ENCODE measurements at regions not wholly inside any gene's neighbourhood (a gene's known extent, or its start where the extent isn't known, plus 50 kb on each side); places are given as distances from the start of the nearest gene placed in this dataset.
"Not testable (repeated sequence)": the region's sequence is repeated elsewhere in the genome, so short reads cannot be mapped to it uniquely, and the experiment has no call there.

- POLR2A ChIA-PET: no interaction called here
- peaks cover 2% of the 10 kb centered on the region for H3K9me3 ChIP-seq
These were observed 583.1 kb downstream of the TFAP2A start for GRCh38 chr6:9831783-9832182.

DNA sequence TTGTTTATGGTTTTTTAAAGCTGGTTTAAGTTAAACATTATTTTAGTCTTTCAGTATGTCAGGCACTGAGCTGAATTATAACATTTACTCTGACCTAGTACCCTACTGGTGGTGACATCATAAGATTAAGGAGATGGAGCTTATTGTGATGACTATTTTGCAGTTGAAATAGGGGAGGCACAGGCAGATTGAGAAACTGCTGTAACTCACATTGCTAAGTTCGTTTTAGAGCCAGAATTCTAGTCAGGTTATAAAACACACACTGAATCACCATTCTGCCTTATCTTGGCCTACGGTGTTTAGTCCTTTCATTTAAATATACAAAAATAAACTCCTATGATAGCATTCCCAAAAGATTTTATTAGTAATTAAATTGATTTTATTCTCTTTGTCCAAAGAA, 584.1 kb downstream of the TFAP2A start:
- H3K27ac ChIP-seq (ENCODE audit: low read length): no peak overlapping the region
- H3K36me3 ChIP-seq (ENCODE audit: control insufficient read depth in 2 of 2, extremely low read depth in 1 of 2, insufficient read depth in 1 of 2, low read length in 1 of 2): no peaks in the 10 kb centered on the region
- H3K9me3 Mint-ChIP-seq: peaks cover 6 to 28% (median 9%) of the 10 kb centered on the region in 3 donors
- H3K27ac Mint-ChIP-seq: no peak overlapping the region
- no peak overlapping the region for H3K4me3 Mint-ChIP-seq
- ChIA-PET POLR2A (no interaction called here), CTCF (no interaction called here)
- DNase-seq (no peak), ATAC-seq (replicated peaks in 1 of 4) (no peak)
- H3K4me1 Mint-ChIP-seq: no peaks in the 10 kb centered on the region
- H3K4me1 ChIP-seq (ENCODE audit: control insufficient read depth in 1 of 2, extremely low read depth in 1 of 2, insufficient read depth in 2 of 2, low read length in 2 of 2): no peaks in the 10 kb centered on the region
- H3K27me3 Mint-ChIP-seq: no peaks in the 10 kb centered on the region
- H3K27me3 ChIP-seq (replicated peaks in 1 of 2; ENCODE audit: control insufficient read depth in 2 of 2, extremely low read depth in 1 of 2, insufficient read depth in 2 of 2, low read length in 1 of 2): no peaks in the 10 kb centered on the region
- H3K9me3 ChIP-seq: no peaks in the 10 kb centered on the region
- no peak overlapping the region for H3K4me3 ChIP-seq (ENCODE audit: control insufficient read depth in 1 of 2, extremely low read depth in 1 of 2, low read length in 1 of 2)
- WGBS (ENCODE audit: insufficient coverage): no CpG with 5 or more reads among the region's 2 CpGs
- no peaks in the 10 kb centered on the region for H3K36me3 Mint-ChIP-seq

More at GRCh38 chr6:9831783-9832182, 583.1 kb downstream of the TFAP2A start:
- no peak overlapping the region for H3K4me3 ChIP-seq (ENCODE audit: control insufficient read depth in 1 of 2, extremely low read depth in 1 of 2, low read length in 1 of 2)
- ATAC-seq (replicated peaks in 1 of 4): no peak
- H3K27me3 ChIP-seq (replicated peaks in 1 of 2; ENCODE audit: control insufficient read depth in 2 of 2, extremely low read depth in 1 of 2, insufficient read depth in 2 of 2, low read length in 1 of 2): no peaks in the 10 kb centered on the region
- H3K27ac Mint-ChIP-seq: no peak overlapping the region
- no peaks in the 10 kb centered on the region for H3K36me3 ChIP-seq (ENCODE audit: control insufficient read depth in 2 of 2, extremely low read depth in 1 of 2, insufficient read depth in 1 of 2, low read length in 1 of 2)
- no peak for DNase-seq
- H3K4me3 Mint-ChIP-seq: no peak overlapping the region
- CTCF ChIA-PET: no interaction called here
- peaks cover 6 to 25% (median 8%) of the 10 kb centered on the region in 3 donors for H3K9me3 Mint-ChIP-seq
- H3K27me3 Mint-ChIP-seq: no peaks in the 10 kb centered on the region
- no peaks in the 10 kb centered on the region for H3K36me3 Mint-ChIP-seq
- no peak overlapping the region for H3K27ac ChIP-seq (ENCODE audit: low read length)
- no peaks in the 10 kb centered on the region for H3K4me1 Mint-ChIP-seq
- no peaks in the 10 kb centered on the region for H3K4me1 ChIP-seq (ENCODE audit: control insufficient read depth in 1 of 2, extremely low read depth in 1 of 2, insufficient read depth in 2 of 2, low read length in 2 of 2)

GRCh38 chr6:9825526-9825925, 589.3 kb downstream of the TFAP2A start:
- DNase-seq: no peak
- Histone ChIP-seq H3K9me3 (no peaks in the 10 kb centered on the region), H3K27me3 (replicated peaks in 1 of 2; ENCODE audit: control insufficient read depth in 2 of 2, extremely low read depth in 1 of 2, insufficient read depth in 2 of 2, low read length in 1 of 2) (no peaks in the 10 kb centered on the region), H3K27ac (ENCODE audit: low read length) (no peak overlapping the region), H3K4me1 (ENCODE audit: control insufficient read depth in 1 of 2, extremely low read depth in 1 of 2, insufficient read depth in 2 of 2, low read length in 2 of 2) (no peaks in the 10 kb centered on the region), H3K36me3 (ENCODE audit: control insufficient read depth in 2 of 2, extremely low read depth in 1 of 2, insufficient read depth in 1 of 2, low read length in 1 of 2) (no peaks in the 10 kb centered on the region), H3K4me3 (ENCODE audit: control insufficient read depth in 1 of 2, extremely low read depth in 1 of 2, low read length in 1 of 2) (no peak overlapping the region)
- Mint-ChIP-seq H3K4me3 (no peak overlapping the region), H3K36me3 (no peaks in the 10 kb centered on the region), H3K27ac (no peak overlapping the region), H3K9me3 (peaks cover 8 to 23% (median 10%) of the 10 kb centered on the region in 3 donors), H3K27me3 (no peaks in the 10 kb centered on the region), H3K4me1 (no peaks in the 10 kb centered on the region)
- no peak for ATAC-seq (replicated peaks in 1 of 4)
- ChIA-PET POLR2A (no interaction called here), CTCF (no interaction called here)
- 33% methylated on average over 1 of the region's 4 CpGs for WGBS (ENCODE audit: insufficient coverage)

DNA sequence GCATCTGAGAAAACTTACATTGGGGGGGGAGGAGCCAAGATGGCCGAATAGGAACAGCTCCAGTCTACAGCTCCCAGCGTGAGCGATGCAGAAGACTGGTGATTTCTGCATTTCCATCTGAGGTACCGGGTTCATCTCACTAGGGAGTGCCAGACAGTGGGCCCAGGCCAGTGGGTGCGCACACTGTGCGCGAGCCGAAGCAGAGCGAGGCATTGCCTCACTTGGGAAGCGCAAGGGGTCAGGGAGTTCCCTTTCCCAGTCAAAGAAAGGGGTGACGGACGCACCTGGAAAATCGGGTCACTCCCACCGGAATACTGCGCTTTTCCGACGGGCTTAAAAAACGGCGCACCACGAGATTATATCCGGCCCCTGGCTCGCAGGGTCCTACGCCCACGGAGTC, 604.1 kb downstream of the TFAP2A start:
- H3K27ac Mint-ChIP-seq; H3K36me3 ChIP-seq (ENCODE audit: control insufficient read depth in 2 of 2, extremely low read depth in 1 of 2, insufficient read depth in 1 of 2, low read length in 1 of 2); CTCF ChIA-PET; H3K9me3 ChIP-seq; H3K36me3 Mint-ChIP-seq; ATAC-seq (replicated peaks in 1 of 4); H3K4me3 Mint-ChIP-seq; H3K27me3 Mint-ChIP-seq; DNase-seq; H3K4me3 ChIP-seq (ENCODE audit: control insufficient read depth in 1 of 2, extremely low read depth in 1 of 2, low read length in 1 of 2); H3K4me1 Mint-ChIP-seq; H3K27me3 ChIP-seq (replicated peaks in 1 of 2; ENCODE audit: control insufficient read depth in 2 of 2, extremely low read depth in 1 of 2, insufficient read depth in 2 of 2, low read length in 1 of 2); POLR2A ChIA-PET; H3K4me1 ChIP-seq (ENCODE audit: control insufficient read depth in 1 of 2, extremely low read depth in 1 of 2, insufficient read depth in 2 of 2, low read length in 2 of 2); H3K27ac ChIP-seq (ENCODE audit: low read length); H3K9me3 Mint-ChIP-seq: not testable (repeated sequence)
- 96% methylated on average over 21 of the region's 24 CpGs for WGBS (ENCODE audit: insufficient coverage)

- 73% methylated on average over 6 of the region's 6 CpGs for WGBS (ENCODE audit: insufficient coverage)
- POLR2A ChIA-PET: no interaction called here
- H3K4me3 ChIP-seq (ENCODE audit: control insufficient read depth in 1 of 2, extremely low read depth in 1 of 2, low read length in 1 of 2): no peak overlapping the region
- no peak overlapping the region for H3K27ac ChIP-seq (ENCODE audit: low read length)
- no peaks in the 10 kb centered on the region for H3K27me3 ChIP-seq (replicated peaks in 1 of 2; ENCODE audit: control insufficient read depth in 2 of 2, extremely low read depth in 1 of 2, insufficient read depth in 2 of 2, low read length in 1 of 2)
- Mint-ChIP-seq H3K4me3 (no peak overlapping the region), H3K27me3 (no peaks in the 10 kb centered on the region), H3K27ac (no peak overlapping the region), H3K36me3 (no peaks in the 10 kb centered on the region), H3K4me1 (no peaks in the 10 kb centered on the region), H3K9me3 (peaks cover 5 to 10% (median 6%) of the 10 kb centered on the region in 3 donors)
- no peak for ATAC-seq (replicated peaks in 1 of 4)
- no peaks in the 10 kb centered on the region for H3K4me1 ChIP-seq (ENCODE audit: control insufficient read depth in 1 of 2, extremely low read depth in 1 of 2, insufficient read depth in 2 of 2, low read length in 2 of 2)
- DNase-seq: no peak
- CTCF ChIA-PET: no interaction called here
- H3K9me3 ChIP-seq: no peaks in the 10 kb centered on the region
- H3K36me3 ChIP-seq (ENCODE audit: control insufficient read depth in 2 of 2, extremely low read depth in 1 of 2, insufficient read depth in 1 of 2, low read length in 1 of 2): no peaks in the 10 kb centered on the region
These were observed 604.6 kb downstream of the TFAP2A start for GRCh38 chr6:9810286-9810685.

GRCh38 chr6:9806195-9806594, 608.7 kb downstream of the TFAP2A start:
- Mint-ChIP-seq H3K36me3 (no peaks in the 10 kb centered on the region), H3K27me3 (no peaks in the 10 kb centered on the region), H3K4me3 (no peak overlapping the region), H3K27ac (no peak overlapping the region), H3K4me1 (no peaks in the 10 kb centered on the region), H3K9me3 (peaks cover 6 to 9% (median 7%) of the 10 kb centered on the region in 3 donors)
- Histone ChIP-seq H3K27ac (ENCODE audit: low read length) (no peak overlapping the region), H3K27me3 (replicated peaks in 1 of 2; ENCODE audit: control insufficient read depth in 2 of 2, extremely low read depth in 1 of 2, insufficient read depth in 2 of 2, low read length in 1 of 2) (no peaks in the 10 kb centered on the region), H3K36me3 (ENCODE audit: control insufficient read depth in 2 of 2, extremely low read depth in 1 of 2, insufficient read depth in 1 of 2, low read length in 1 of 2) (no peaks in the 10 kb centered on the region), H3K4me3 (ENCODE audit: control insufficient read depth in 1 of 2, extremely low read depth in 1 of 2, low read length in 1 of 2) (no peak overlapping the region), H3K4me1 (ENCODE audit: control insufficient read depth in 1 of 2, extremely low read depth in 1 of 2, insufficient read depth in 2 of 2, low read length in 2 of 2) (no peaks in the 10 kb centered on the region), H3K9me3 (no peaks in the 10 kb centered on the region)
- POLR2A ChIA-PET: no interaction called here
- DNase-seq (no peak), ATAC-seq (replicated peaks in 1 of 4) (no peak)
- CTCF ChIA-PET: no interaction called here
- 82% methylated on average over 3 of the region's 6 CpGs for WGBS (ENCODE audit: insufficient coverage)

GRCh38 chr6:9801249-9801754, 613.6 kb downstream of the TFAP2A start:
- no peak overlapping the region for H3K4me3 ChIP-seq (ENCODE audit: control insufficient read depth in 1 of 2, extremely low read depth in 1 of 2, low read length in 1 of 2)
- H3K27ac ChIP-seq (ENCODE audit: low read length): no peak overlapping the region
- Mint-ChIP-seq H3K4me3 (no peak overlapping the region), H3K4me1 (no peaks in the 10 kb centered on the region), H3K36me3 (no peaks in the 10 kb centered on the region), H3K27me3 (no peaks in the 10 kb centered on the region), H3K9me3 (peaks cover 8 to 20% (median 13%) of the 10 kb centered on the region in 3 donors), H3K27ac (no peak overlapping the region)
- ChIA-PET CTCF (no interaction called here), POLR2A (no interaction called here)
- no peak for DNase-seq
- H3K27me3 ChIP-seq (replicated peaks in 1 of 2; ENCODE audit: control insufficient read depth in 2 of 2, extremely low read depth in 1 of 2, insufficient read depth in 2 of 2, low read length in 1 of 2): no peaks in the 10 kb centered on the region
- no peak for ATAC-seq (replicated peaks in 1 of 4)
- no peaks in the 10 kb centered on the region for H3K4me1 ChIP-seq (ENCODE audit: control insufficient read depth in 1 of 2, extremely low read depth in 1 of 2, insufficient read depth in 2 of 2, low read length in 2 of 2)
- H3K36me3 ChIP-seq (ENCODE audit: control insufficient read depth in 2 of 2, extremely low read depth in 1 of 2, insufficient read depth in 1 of 2, low read length in 1 of 2): no peaks in the 10 kb centered on the region
- no peaks in the 10 kb centered on the region for H3K9me3 ChIP-seq
- 82% methylated on average over 4 of the region's 11 CpGs for WGBS (ENCODE audit: insufficient coverage)
